Stimulated activated naive CD8-positive, alpha-beta T cell treated with anti-CD3 and anti-CD28 coated beads, Interleukin-15, Interleukin-2, amounts not matched to agents 100 U/mL and 50 U/mL, for 24 hours (primary cell): ENCODE measurements at regions not wholly inside any gene's neighbourhood (a gene's known extent, or its start where the extent isn't known, plus 50 kb on each side); places are given as distances from the start of the nearest gene placed in this dataset.

Source experiments
- ATAC-seq: fragments of 150-1000 bp; cut with Tn5 transposase; one replicate; pipeline ENCODE4 v1.10.0; 2021
- DNase-seq: peaks from one replicate; pipeline ENCODE4 v3.0.0; 2021

GRCh38 chr12:45627407-45628069, 102.0 kb upstream of the ARID2 start:
- no peak for ATAC-seq
- no peak for DNase-seq

GRCh38 chr12:45629292-45629691, 100.2 kb upstream of the ARID2 start:
- ATAC-seq = no peak

GRCh38 chr12:45633733-45634132, 95.8 kb upstream of the ARID2 start:
- ATAC-seq (no peak), DNase-seq (no peak)

More at GRCh38 chr12:45629292-45629691, 100.2 kb upstream of the ARID2 start:
- no peak for DNase-seq

- DNase-seq (no peak), ATAC-seq (no peak)
Observed at GRCh38 chr12:45634273-45634917, 95.1 kb upstream of the ARID2 start.

GRCh38 chr12:45637242-45637641, 92.3 kb upstream of the ARID2 start:
- ATAC-seq (no peak), DNase-seq (no peak)

GRCh38 chr12:45637706-45638105, 91.8 kb upstream of the ARID2 start:
- DNase-seq = no peak
- no peak for ATAC-seq

DNA sequence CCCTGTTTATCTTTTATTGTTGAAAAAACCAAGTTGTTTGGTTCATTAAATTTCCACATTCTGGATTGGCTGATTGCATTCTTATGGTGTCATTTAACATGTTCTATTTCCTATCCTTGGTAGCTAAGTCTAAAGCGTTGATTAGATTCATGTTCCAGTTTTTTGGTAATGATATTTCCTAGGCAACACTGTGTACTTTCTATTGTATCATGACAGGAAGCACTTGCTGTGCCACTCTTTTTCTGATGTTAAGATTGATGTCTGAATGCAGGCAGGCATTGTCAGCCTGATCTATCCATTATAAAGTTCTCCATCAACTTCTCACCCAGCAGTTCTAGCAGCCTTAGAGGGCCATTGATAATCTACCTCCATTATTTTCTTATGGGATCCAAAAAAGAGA, 91.1 kb upstream of the ARID2 start:
- ATAC-seq (no peak), DNase-seq (no peak)

- ATAC-seq (peak; percentile 46), DNase-seq (no peak)
Observed at GRCh38 chr12:45644541-45644940, 85.0 kb upstream of the ARID2 start.

GRCh38 chr12:45646851-45647581, 82.5 kb upstream of the ARID2 start:
- ATAC-seq = no peak
- DNase-seq = no peak

- ATAC-seq (no peak), DNase-seq (no peak)
Observed at GRCh38 chr12:45648070-45648469, 81.4 kb upstream of the ARID2 start.

GRCh38 chr12:45651029-45651428, 78.5 kb upstream of the ARID2 start:
- ATAC-seq (no peak), DNase-seq (no peak)

DNA sequence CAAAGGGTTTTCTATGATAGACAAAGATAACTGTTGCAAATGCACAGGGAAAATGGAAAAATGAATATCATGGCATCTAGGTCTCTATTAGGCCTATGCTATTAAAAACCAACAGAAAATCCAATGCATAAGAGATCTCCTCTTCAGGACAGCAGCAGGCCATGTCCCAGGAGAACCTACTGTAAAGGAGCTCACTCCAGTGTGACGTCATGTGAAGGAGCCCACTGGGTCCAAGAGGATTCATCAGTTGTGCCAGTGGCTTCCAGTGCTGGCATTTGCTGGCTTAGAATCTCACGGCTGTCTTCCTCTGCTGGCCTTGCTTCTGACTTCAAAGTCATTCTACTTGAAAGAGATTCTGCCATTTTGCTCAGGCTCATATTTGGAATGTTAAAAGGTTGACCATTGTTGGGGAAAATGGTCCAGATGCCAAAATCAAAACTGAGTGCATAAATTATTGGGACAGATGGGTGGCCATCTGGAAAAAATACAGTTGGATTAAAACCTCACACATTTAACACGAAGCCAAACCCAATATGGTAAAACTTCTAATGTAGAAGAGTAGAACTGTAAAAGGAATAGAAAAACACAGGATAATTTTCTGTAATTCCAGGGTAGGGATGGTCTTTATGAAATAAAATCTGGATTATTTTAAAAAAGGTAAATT, 75.4 kb upstream of the ARID2 start:
- ATAC-seq = no peak
- DNase-seq = no peak

DNA sequence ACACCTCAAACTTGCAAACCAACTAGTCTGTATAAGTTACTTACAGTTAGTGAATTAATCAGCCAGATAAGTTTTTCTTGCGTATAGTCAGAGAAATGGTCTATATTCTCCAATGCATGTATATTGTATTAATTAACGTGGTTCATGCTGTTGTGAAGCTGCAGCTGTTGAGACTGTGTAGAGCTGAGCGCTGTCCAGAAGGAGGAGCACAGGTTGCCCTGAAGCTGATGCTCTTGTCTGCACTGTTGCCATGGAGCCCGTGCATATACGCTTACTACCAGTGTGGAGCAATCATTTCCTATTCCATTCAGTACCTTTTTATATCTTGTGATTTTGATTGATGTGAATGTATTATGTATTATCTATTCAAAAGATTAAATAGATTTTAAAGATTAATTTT, 74.3 kb upstream of the ARID2 start:
- DNase-seq (peak; percentile 23), ATAC-seq (peak; percentile 96)

DNA sequence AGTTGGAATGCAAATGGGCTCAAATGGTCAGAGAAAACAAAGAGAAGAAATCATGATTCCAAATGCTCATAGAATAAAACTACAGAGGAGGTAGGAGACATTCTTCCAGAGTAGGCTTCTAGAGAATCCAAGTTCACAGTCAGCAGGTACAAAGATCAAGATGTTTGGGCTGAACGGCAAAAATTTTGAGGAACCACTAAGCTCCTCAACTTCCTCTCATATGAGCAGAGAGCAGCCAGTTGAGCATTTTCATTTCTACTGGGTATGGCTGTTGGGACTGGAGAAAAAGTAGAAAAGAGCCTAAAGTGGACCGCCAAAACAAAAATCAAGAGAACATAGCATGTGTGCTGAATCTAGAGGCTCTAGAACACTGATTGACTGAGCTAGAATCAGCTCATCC, 73.8 kb upstream of the ARID2 start:
- no peak for ATAC-seq
- DNase-seq = no peak

DNA sequence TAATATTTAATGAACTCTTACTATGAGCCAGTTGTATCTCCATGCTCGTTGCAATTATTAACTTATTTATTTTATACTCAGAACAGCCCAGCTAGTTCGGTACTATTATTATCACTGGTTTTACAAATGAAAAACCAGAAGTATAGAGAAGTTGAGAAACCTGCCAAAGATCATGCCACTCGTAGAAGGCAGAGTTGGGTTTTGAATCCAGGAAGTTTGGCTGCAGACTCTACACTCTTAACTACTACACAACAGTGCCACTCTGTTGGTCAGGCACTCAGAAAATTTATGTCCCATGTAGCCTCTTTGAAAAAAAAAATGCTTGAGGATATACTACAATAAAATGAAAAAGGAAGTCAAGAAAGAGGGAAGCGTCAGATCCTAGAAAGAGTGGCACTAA, 71.5 kb upstream of the ARID2 start:
- ATAC-seq = no peak
- no peak for DNase-seq

DNA sequence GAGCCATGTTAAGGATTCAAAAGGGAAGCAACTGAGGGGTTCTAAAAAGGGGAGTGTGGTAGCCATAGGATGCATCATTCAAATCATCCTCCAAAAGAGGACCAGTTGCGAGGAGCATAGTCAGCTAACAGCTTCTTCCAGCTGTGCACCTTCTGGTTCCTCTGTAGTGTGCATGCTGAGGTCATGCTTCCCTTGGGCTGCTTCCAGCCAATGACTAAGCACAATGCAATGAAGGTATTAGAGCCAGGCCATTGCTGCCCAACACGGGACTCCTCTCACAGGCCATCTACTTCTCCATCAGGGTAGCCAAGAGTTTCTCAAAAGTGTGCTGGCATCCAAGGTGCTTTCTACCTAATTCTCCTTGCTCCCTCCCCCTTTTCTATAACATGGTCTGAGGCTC, 69.2 kb upstream of the ARID2 start:
- ATAC-seq (no peak), DNase-seq (no peak)

- ATAC-seq (no peak), DNase-seq (no peak)
Observed at GRCh38 chr12:45663455-45663854, 66.1 kb upstream of the ARID2 start.

GRCh38 chr12:45665941-45666340, 63.6 kb upstream of the ARID2 start:
- ATAC-seq (no peak), DNase-seq (no peak)

GRCh38 chr12:45666396-45666795, 63.1 kb upstream of the ARID2 start:
- DNase-seq = no peak
- peak; percentile 9 for ATAC-seq

- ATAC-seq = no peak
Observed at GRCh38 chr12:45666816-45667215, 62.7 kb upstream of the ARID2 start.

DNA sequence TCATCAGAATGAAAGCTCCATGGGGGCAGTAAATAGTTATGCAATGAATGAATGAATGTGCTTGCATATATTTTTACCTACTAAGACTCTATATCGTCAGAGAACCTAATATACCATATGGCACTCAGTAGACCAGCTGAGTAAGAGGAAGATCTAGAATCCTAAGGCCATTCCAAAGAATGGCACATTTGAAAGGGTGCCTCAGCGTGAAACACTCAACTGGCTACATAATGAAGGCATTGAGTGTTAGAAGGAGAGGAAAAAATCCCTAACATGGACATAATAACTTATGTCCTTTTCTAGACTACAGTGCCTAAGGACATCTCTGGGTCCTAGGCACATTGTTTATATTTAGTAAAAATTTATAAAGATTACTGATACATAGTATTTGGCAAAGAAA, 61.7 kb upstream of the ARID2 start:
- ATAC-seq (no peak), DNase-seq (no peak)

More at GRCh38 chr12:45666816-45667215, 62.7 kb upstream of the ARID2 start:
- no peak for DNase-seq

DNA sequence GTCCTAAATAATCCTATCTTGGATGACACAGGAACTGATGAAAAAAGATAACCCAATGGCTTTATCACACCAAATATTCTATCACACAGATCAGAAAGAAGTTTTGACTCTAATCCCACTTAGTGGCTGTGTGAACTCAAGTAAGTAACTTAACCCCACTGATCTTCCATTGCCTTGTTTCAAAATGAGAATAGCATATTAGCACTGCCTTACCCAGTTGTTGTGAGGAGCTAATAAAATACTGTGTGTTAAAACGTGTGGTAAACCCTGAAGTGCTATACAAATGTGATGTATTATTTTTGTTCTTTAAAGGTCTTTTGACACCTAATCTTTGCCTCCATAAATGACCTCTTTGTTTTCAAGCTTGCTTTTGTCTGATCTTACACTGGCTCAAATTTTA, 60.9 kb upstream of the ARID2 start:
- DNase-seq (no peak), ATAC-seq (peak; percentile 16)

DNA sequence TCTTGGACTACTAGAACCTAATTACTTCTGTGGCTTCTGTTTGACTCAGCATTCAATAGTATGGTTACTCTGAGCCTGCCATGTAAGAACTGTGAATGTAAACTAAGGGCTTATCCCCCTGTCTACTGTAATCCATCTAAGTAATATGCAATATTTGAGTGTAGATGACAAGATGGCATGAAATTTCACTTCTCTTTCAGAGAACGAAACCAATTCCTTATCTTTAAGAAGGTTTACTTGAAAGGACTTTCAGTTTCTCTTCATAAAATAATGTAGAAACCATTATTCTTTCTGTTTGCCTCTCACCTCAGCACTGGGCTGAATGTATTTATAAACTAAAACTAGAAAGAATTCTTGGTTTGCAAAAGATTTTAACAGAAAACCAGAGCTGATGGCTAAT, 60.4 kb upstream of the ARID2 start:
- peak; percentile 83 for ATAC-seq

More for the DNA sequence above, 60.4 kb upstream of the ARID2 start:
- no peak for DNase-seq
